GM03348 (cell line): ENCODE measurements at regions not wholly inside any gene's neighbourhood (a gene's known extent, or its start where the extent isn't known, plus 50 kb on each side); places are given as distances from the start of the nearest gene placed in this dataset.
"Not testable (repeated sequence)": the region's sequence is repeated elsewhere in the genome, so short reads cannot be mapped to it uniquely, and the experiment has no call there.

Experiments used
- DNase-seq: peaks from one replicate; pipeline ENCODE4 v3.0.0; 2012; ENCODE audit warnings: low spot score

- DNase-seq, result not testable (repeated sequence)
These were observed 368.0 kb downstream of the CDY2B start for GRCh38 chrY:17511984-17512383.

GRCh38 chrY:17511476-17511875, 368.5 kb downstream of the CDY2B start:
- not testable (repeated sequence) for DNase-seq

GRCh38 chrY:17505834-17506233, 374.2 kb downstream of the CDY2B start:
- DNase-seq, result not testable (repeated sequence)

GRCh38 chrY:17484763-17485162, 395.3 kb downstream of the CDY2B start:
- not testable (repeated sequence) for DNase-seq

GRCh38 chrY:17484157-17484556, 395.9 kb downstream of the CDY2B start:
- not testable (repeated sequence) for DNase-seq

GRCh38 chrY:17481389-17482022, 398.5 kb downstream of the CDY2B start:
- not testable (repeated sequence) for DNase-seq

- not testable (repeated sequence) for DNase-seq
These were observed 408.0 kb downstream of the CDY2B start for GRCh38 chrY:17472068-17472467.

GRCh38 chrY:17459753-17460152, 420.3 kb downstream of the CDY2B start:
- not testable (repeated sequence) for DNase-seq

GRCh38 chrY:17430570-17431166, 449.4 kb downstream of the CDY2B start:
- DNase-seq, result peak; percentile 5

- no peak for DNase-seq
These were observed 481.5 kb downstream of the CDY2B start for GRCh38 chrY:17398336-17399072.

- no peak for DNase-seq
These were observed 482.4 kb downstream of the CDY2B start for GRCh38 chrY:17397659-17398058.

GRCh38 chrY:17381431-17382070, 498.5 kb downstream of the CDY2B start:
- no peak for DNase-seq

- no peak for DNase-seq
These were observed 501.7 kb downstream of the CDY2B start for GRCh38 chrY:17378326-17378725.

GRCh38 chrY:17368413-17368812, 511.6 kb downstream of the CDY2B start:
- no peak for DNase-seq

- no peak for DNase-seq
These were observed 513.6 kb downstream of the CDY2B start for GRCh38 chrY:17366400-17366799.

- DNase-seq, result no peak
These were observed 541.0 kb downstream of the CDY2B start for GRCh38 chrY:17339028-17339427.

- no peak for DNase-seq
These were observed 549.3 kb downstream of the CDY2B start for GRCh38 chrY:17330733-17331132.

GRCh38 chrY:17319916-17320315, 560.1 kb downstream of the CDY2B start:
- DNase-seq, result no peak

- DNase-seq, result no peak
These were observed 561.4 kb downstream of the CDY2B start for GRCh38 chrY:17318631-17319030.

GRCh38 chrY:17277056-17277455, 603.0 kb downstream of the CDY2B start:
- no peak for DNase-seq

- no peak for DNase-seq
These were observed 620.5 kb downstream of the CDY2B start for GRCh38 chrY:17259497-17259896.

GRCh38 chrY:17238406-17238805, 641.6 kb downstream of the CDY2B start:
- no peak for DNase-seq

- DNase-seq, result no peak
These were observed 644.3 kb downstream of the CDY2B start for GRCh38 chrY:17235769-17236168.
